H1 (cell line): ENCODE measurements at regions not wholly inside any gene's neighbourhood (a gene's known extent, or its start where the extent isn't known, plus 50 kb on each side); places are given as distances from the start of the nearest gene placed in this dataset.
"Not testable (repeated sequence)": the region's sequence is repeated elsewhere in the genome, so short reads cannot be mapped to it uniquely, and the experiment has no call there.

Experiments used
- CTCF ChIA-PET: fragments of 300-600 bp; sonication (Branson Sonifier 250); formaldehyde crosslinking; loops from one replicate; lab custom pipeline; 2021; ENCODE audit not compliant: partially characterized antibody; lab: Charles Lee
- POLR2A ChIA-PET: fragments of 300-600 bp; sonication (Branson Sonifier 250); formaldehyde crosslinking; loops from one replicate; lab custom pipeline; 2021; ENCODE audit warnings: inconsistent platforms; ENCODE audit not compliant: partially characterized antibody; lab: Charles Lee
- DNase-seq, 2 experiments: peaks; one replicate each; pipeline versions ENCODE4 v3.0.0 to v3.0.0-alpha.2; 2010 to 2022; ENCODE audit warnings: low spot score in 2 of 2, low read depth in 1 of 2, mixed read lengths in 1 of 2
- FAIRE-seq: peaks from 2 replicates; lab custom pipeline; 2011; peaks lifted over from hg19 to GRCh38; lab: Jason Lieb, UNC
- H2AFZ ChIP-seq: 2 replicates; pipeline ENCODE4 v1.8.1; 2012; ENCODE audit warnings: low read length, inconsistent platforms
- H2AK5ac ChIP-seq: 2 replicates; pipeline ENCODE4 v1.6.1; 2013; ENCODE audit warnings: low read depth, low read length
- H2BK120ac ChIP-seq: replicated peaks from 2 replicates; pipeline ENCODE3; 2013; ENCODE audit warnings: low read depth, low read length, inconsistent platforms
- H2BK12ac ChIP-seq: 2 replicates; pipeline ENCODE4 v1.6.1; 2013; ENCODE audit warnings: low read depth, low read length
- H2BK15ac ChIP-seq: 2 replicates; pipeline ENCODE4 v1.6.1; 2013; ENCODE audit warnings: low read length
- H2BK20ac ChIP-seq: 2 replicates; pipeline ENCODE4 v1.6.1; 2013; ENCODE audit warnings: low read length
- H2BK5ac ChIP-seq: 2 replicates; pipeline ENCODE4 v1.6.1; 2013; ENCODE audit warnings: low read depth, low read length
- H3K14ac ChIP-seq: 2 replicates; pipeline ENCODE4 v1.6.1; 2013; ENCODE audit warnings: inconsistent platforms; ENCODE audit not compliant: insufficient read length
- H3K18ac ChIP-seq: 2 replicates; pipeline ENCODE4 v1.6.1; 2013; ENCODE audit warnings: low read length; ENCODE audit errors: extremely low read depth
- H3K23ac ChIP-seq: 2 replicates; pipeline ENCODE4 v1.6.1; 2013; ENCODE audit warnings: inconsistent platforms; ENCODE audit not compliant: insufficient read length
- H3K23me2 ChIP-seq: 2 replicates; pipeline ENCODE4 v1.6.1; 2013; ENCODE audit warnings: low read depth, low read length
- H3K27ac ChIP-seq: 2 replicates; pipeline ENCODE4 v1.6.1; 2011; ENCODE audit warnings: low read depth, low read length, inconsistent platforms
- H3K27me3 ChIP-seq, 4 experiments: replicated peaks in 1 of 4; 1 replicate in 1 of 4; 2 replicates in 3 of 4; pipeline versions ENCODE4 v1.6.1 to v1.8.1; 2011 to 2013; ENCODE audit warnings: low read length in 3 of 4, mild to moderate bottlenecking in 3 of 4, inconsistent platforms in 2 of 4, mixed read lengths in 2 of 4, moderate library complexity in 1 of 4; ENCODE audit not compliant: control insufficient read depth in 3 of 4, insufficient read depth in 3 of 4; ENCODE audit errors: extremely low read depth in 1 of 4
- H3K36me3 ChIP-seq, 4 experiments: 2 replicates each; pipeline versions ENCODE4 v1.6.1 to v1.8.1; 2011 to 2013; ENCODE audit warnings: mild to moderate bottlenecking in 4 of 4, low read length in 3 of 4, moderate library complexity in 2 of 4, control low read depth in 1 of 4, inconsistent platforms in 1 of 4; ENCODE audit not compliant: insufficient read depth in 4 of 4, control insufficient read depth in 2 of 4
- H3K4ac ChIP-seq: replicated peaks from 2 replicates; pipeline ENCODE3; 2013; ENCODE audit warnings: low read length, low read depth, mixed read lengths, inconsistent platforms; ENCODE audit not compliant: insufficient read length
- H3K4me1 ChIP-seq, 4 experiments: replicated peaks in 1 of 4; 1 replicate in 1 of 4; 2 replicates in 3 of 4; pipeline versions ENCODE4 v1.6.1 to v1.8.1; 2011 to 2013; ENCODE audit warnings: low read length in 3 of 4, inconsistent platforms in 2 of 4, mixed read lengths in 1 of 4; ENCODE audit not compliant: insufficient read depth in 4 of 4, control insufficient read depth in 3 of 4
- H3K4me2 ChIP-seq, 2 experiments: 2 replicates each; pipeline versions ENCODE4 v1.6.1 to v1.8.1; 2011 to 2013; ENCODE audit warnings: low read depth in 2 of 2, low read length in 2 of 2, control low read depth in 1 of 2, inconsistent platforms in 1 of 2, mild to moderate bottlenecking in 1 of 2; ENCODE audit not compliant: insufficient read depth in 1 of 2
- H3K4me3 ChIP-seq, 4 experiments: fragments of 200-600, 300-600 bp in 1 of 4; sonication (generic), shearing (Covaris generic), sonication (Bioruptor Twin) in 1 of 4; 2 replicates each; pipeline versions ENCODE4 v1.5.1 to v1.8.1; 2011 to 2016; ENCODE audit warnings: low read length in 4 of 4, low read depth in 3 of 4, control low read depth in 2 of 4, inconsistent platforms in 2 of 4, mild to moderate bottlenecking in 2 of 4, mixed read lengths in 1 of 4, moderate library complexity in 1 of 4; ENCODE audit not compliant: insufficient read depth in 2 of 4; ENCODE audit errors: extremely low read depth in 1 of 4
- H3K56ac ChIP-seq: replicated peaks from 2 replicates; pipeline ENCODE3; 2013; ENCODE audit warnings: low read depth, mild to moderate bottlenecking, mixed read lengths, low read length, inconsistent platforms; ENCODE audit not compliant: insufficient read length
- H3K79me1 ChIP-seq: 2 replicates; pipeline ENCODE4 v1.6.1; 2013; ENCODE audit warnings: low read depth, low read length, control low read depth
- H3K79me2 ChIP-seq, 2 experiments: 2 replicates each; pipeline versions ENCODE4 v1.6.1 to v1.8.1; 2012 to 2013; ENCODE audit warnings: low read length in 2 of 2, mild to moderate bottlenecking in 2 of 2, inconsistent platforms in 1 of 2; ENCODE audit not compliant: insufficient read depth in 2 of 2, control insufficient read depth in 1 of 2
- H3K9ac ChIP-seq, 4 experiments: replicated peaks in 1 of 4; 1 replicate in 1 of 4; 2 replicates in 3 of 4; pipeline versions ENCODE4 v1.6.1 to v1.8.1; 2011 to 2013; ENCODE audit warnings: low read depth in 3 of 4, low read length in 3 of 4, control low read depth in 2 of 4, mild to moderate bottlenecking in 2 of 4, moderate library complexity in 2 of 4, inconsistent platforms in 1 of 4; ENCODE audit errors: extremely low read depth in 1 of 4
- H3K9me3 ChIP-seq, 2 experiments: 2 replicates each; pipeline versions ENCODE4 v1.6.1 to v1.8.1; 2012 to 2013; ENCODE audit warnings: mild to moderate bottlenecking in 2 of 2, moderate library complexity in 2 of 2, control low read depth in 1 of 2, inconsistent platforms in 1 of 2, low read depth in 1 of 2, low read length in 1 of 2, mixed read lengths in 1 of 2; ENCODE audit not compliant: insufficient read depth in 2 of 2
- H4K20me1 ChIP-seq, 2 experiments: replicated peaks in 1 of 2; 2 replicates each; pipeline versions ENCODE3 to v1.8.1; 2011 to 2013; ENCODE audit warnings: inconsistent platforms in 2 of 2, low read length in 2 of 2, mild to moderate bottlenecking in 1 of 2; ENCODE audit not compliant: insufficient read depth in 2 of 2, control insufficient read depth in 1 of 2
- H4K5ac ChIP-seq: 2 replicates; pipeline ENCODE4 v1.6.1; 2013; ENCODE audit warnings: low read length, low read depth, mixed read lengths, inconsistent platforms; ENCODE audit not compliant: insufficient read length
- H4K8ac ChIP-seq: 2 replicates; pipeline ENCODE4 v1.8.0; 2013; ENCODE audit warnings: mild to moderate bottlenecking, moderate library complexity, low read length, inconsistent platforms; ENCODE audit not compliant: insufficient read depth; ENCODE audit errors: extremely low read depth
- H4K91ac ChIP-seq: replicated peaks from 2 replicates; pipeline ENCODE3; 2013; ENCODE audit warnings: low read length, mixed read lengths, inconsistent platforms; ENCODE audit not compliant: insufficient read length
- WGBS, 2 experiments: shearing (Covaris generic) in 1 of 2; methylation state at CpG; one replicate each; pipeline versions ENCODE4 v1.1.6 to v1.1.7; 2013 to 2015; ENCODE audit warnings: low lambda C conversion rate in 2 of 2, mixed read lengths in 2 of 2, inconsistent platforms in 1 of 2, low coverage in 1 of 2, missing lambda C conversion rate in 1 of 2; ENCODE audit not compliant: insufficient replicate concordance in 2 of 2, insufficient coverage in 1 of 2, insufficient read length in 1 of 2; ENCODE audit errors: extremely low coverage in 1 of 2, missing lambda C conversion rate in 1 of 2; 5-methylcytosine and 5-hydroxymethylcytosine counted together

DNA sequence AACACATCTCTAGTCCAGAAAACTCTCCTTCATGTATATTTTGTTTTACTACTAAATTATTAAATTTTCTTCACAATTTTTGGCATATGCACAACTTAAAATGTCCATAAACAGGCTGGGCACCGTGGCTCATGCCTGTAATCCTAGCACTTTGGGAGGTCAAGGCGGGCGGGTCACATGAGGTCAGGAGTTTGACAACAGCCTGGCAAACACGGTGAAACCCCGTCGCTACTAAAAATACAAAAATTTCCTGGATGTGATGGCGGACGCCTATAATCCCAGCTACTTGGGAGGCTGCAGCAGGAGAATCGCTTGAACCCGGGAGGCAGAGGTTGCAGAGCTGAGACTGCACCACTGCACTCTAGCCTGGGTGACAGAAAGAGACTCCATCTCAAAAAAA lies 739.9 kb upstream of the LRRTM4 start:
- WGBS, 2 experiments = 97% methylated on average over 10 of the region's 10 CpGs; no CpG with 5 or more reads in 1 of the 2 experiments
- H3K4me3 ChIP-seq, H4K8ac ChIP-seq, H3K4me2 ChIP-seq, POLR2A ChIA-PET, H3K18ac ChIP-seq, H3K4ac ChIP-seq, H2AFZ ChIP-seq, H3K14ac ChIP-seq, H3K36me3 ChIP-seq, H3K27ac ChIP-seq, H2BK15ac ChIP-seq, H2BK5ac ChIP-seq, H2BK120ac ChIP-seq, H4K20me1 ChIP-seq, H3K23ac ChIP-seq, H3K27me3 ChIP-seq, H2BK12ac ChIP-seq, H2AK5ac ChIP-seq, H3K79me2 ChIP-seq, FAIRE-seq, H3K9ac ChIP-seq, H3K4me1 ChIP-seq, H2BK20ac ChIP-seq, H4K5ac ChIP-seq, H3K56ac ChIP-seq, H3K9me3 ChIP-seq, H3K23me2 ChIP-seq, DNase-seq, H4K91ac ChIP-seq, H3K79me1 ChIP-seq: not testable (repeated sequence)
- CTCF ChIA-PET = interaction anchor here (0.6 to 1.5 kb wide), 2 partner anchors 255 to 640 kb away, joined by 3 read pairs; no protein-coding TSS in a partner anchor
